K562 (cell line): ENCODE measurements at regions not wholly inside any gene's neighbourhood (a gene's known extent, or its start where the extent isn't known, plus 50 kb on each side); places are given as distances from the start of the nearest gene placed in this dataset.

Experiments
- NEUROD1 ChIP-seq: fragments of 150-350 bp; IDR thresholded peaks from 2 replicates; pipeline ENCODE4 v1.6.1; 2014; ENCODE audit warnings: borderline replicate concordance, low read length, low read depth; ENCODE audit not compliant: partially characterized antibody
- PHB ChIP-seq: fragments of 250-450 bp; sonication (Bioruptor Pico); IDR thresholded peaks from 2 replicates; pipeline ENCODE4 v1.5.0; 2021
- PHB2 ChIP-seq: fragments of 450-650 bp; IDR thresholded peaks from 2 replicates; pipeline ENCODE4 v1.6.1; 2017; ENCODE audit warnings: low read depth
- TF ChIP-seq, protein P1 (sequence below), 2 experiments: fragments of 450-650 bp; formaldehyde crosslinking in 1 of 2; IDR thresholded peaks; 2 replicates each; pipeline versions ENCODE4 v1.4.0 to v1.6.1; 2014 to 2020; ENCODE audit warnings: mild to moderate bottlenecking in 2 of 2, borderline replicate concordance in 1 of 2, low read depth in 1 of 2

DNA sequence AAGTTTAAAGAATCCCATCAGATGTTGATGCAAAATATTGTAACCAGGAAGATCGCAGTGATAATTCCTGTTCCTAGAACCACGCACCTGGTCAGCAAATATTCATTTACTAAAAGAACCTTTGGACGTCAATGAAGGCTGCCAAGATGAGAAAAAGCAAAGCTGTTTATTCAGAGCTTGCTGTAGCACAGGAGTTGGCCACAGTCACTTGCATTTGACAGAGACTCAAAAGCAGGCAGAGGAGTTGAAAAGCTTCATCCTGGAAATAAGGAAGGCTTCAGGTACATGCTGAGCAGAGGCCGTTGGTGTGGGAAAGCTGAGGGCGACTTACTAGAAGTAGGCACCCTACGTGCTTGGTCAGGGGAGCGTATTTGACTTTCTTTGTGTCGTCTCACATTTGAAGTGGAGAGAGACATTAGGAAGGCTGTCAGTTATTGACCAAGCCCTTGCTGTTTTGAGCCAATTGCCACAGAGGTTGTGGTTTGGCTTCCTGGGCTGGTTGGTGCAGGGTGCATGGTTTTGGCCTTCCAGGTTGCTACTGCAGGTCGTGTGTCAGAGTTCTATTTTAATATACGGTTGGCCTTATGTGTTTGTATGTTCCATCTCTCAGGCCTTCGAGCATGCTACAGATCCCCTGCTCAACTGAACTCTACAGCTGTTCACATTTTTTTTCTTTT lies 289.6 kb downstream of the METTL4 start (continued):
- TF ChIP-seq, protein P1, sequence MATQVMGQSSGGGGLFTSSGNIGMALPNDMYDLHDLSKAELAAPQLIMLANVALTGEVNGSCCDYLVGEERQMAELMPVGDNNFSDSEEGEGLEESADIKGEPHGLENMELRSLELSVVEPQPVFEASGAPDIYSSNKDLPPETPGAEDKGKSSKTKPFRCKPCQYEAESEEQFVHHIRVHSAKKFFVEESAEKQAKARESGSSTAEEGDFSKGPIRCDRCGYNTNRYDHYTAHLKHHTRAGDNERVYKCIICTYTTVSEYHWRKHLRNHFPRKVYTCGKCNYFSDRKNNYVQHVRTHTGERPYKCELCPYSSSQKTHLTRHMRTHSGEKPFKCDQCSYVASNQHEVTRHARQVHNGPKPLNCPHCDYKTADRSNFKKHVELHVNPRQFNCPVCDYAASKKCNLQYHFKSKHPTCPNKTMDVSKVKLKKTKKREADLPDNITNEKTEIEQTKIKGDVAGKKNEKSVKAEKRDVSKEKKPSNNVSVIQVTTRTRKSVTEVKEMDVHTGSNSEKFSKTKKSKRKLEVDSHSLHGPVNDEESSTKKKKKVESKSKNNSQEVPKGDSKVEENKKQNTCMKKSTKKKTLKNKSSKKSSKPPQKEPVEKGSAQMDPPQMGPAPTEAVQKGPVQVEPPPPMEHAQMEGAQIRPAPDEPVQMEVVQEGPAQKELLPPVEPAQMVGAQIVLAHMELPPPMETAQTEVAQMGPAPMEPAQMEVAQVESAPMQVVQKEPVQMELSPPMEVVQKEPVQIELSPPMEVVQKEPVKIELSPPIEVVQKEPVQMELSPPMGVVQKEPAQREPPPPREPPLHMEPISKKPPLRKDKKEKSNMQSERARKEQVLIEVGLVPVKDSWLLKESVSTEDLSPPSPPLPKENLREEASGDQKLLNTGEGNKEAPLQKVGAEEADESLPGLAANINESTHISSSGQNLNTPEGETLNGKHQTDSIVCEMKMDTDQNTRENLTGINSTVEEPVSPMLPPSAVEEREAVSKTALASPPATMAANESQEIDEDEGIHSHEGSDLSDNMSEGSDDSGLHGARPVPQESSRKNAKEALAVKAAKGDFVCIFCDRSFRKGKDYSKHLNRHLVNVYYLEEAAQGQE (IDR thresholded peaks at IDR 0.05; ENCODE audit: borderline replicate concordance) = no peak
- TF ChIP-seq, protein P1 (CRISPR knock-in tag; IDR thresholded peaks at IDR 0.05; ENCODE audit: low read depth) = no peak
- TF ChIP-seq PHB (CRISPR knock-in tag) (no peak), NEUROD1 (no peak), PHB2 (no peak)
- TF ChIP-seq, all 486 proteins: peak for 0
